NK-92 treated with Interleukin-12 subunit alpha and Interleukin-12 subunit beta, amount 100 ng/mL, for 24 hours (cell line): ENCODE measurements at regions not wholly inside any gene's neighbourhood (a gene's known extent, or its start where the extent isn't known, plus 50 kb on each side); places are given as distances from the start of the nearest gene placed in this dataset.
A peak's percentile ranks its signal among the peaks of the same experiment; 100 is the strongest.

ENCODE experiments used
- DNase-seq: peaks from one replicate; lab custom pipeline; 2025; lab: John Stamatoyannopoulos, UW

DNA sequence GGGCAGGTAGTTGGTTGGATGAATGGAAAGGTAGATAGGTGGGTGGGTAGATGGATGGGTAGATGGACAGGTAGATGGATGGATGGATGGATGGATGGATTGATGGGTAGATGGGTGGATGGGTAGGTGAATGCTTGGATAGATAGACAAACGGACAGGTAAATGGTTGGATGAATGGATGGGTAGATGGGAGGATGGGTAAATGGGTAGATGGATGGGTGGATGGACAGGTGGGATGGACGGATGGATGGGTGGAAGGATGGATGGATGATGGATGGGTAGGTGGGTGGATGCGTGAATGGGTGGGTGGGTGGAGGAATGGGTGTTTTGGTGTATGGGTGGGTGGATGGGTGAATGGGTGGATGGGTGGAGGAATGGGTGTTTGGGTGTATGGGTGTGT lies 50.1 kb upstream of the ASAP2 start:
- no peak for DNase-seq

DNA sequence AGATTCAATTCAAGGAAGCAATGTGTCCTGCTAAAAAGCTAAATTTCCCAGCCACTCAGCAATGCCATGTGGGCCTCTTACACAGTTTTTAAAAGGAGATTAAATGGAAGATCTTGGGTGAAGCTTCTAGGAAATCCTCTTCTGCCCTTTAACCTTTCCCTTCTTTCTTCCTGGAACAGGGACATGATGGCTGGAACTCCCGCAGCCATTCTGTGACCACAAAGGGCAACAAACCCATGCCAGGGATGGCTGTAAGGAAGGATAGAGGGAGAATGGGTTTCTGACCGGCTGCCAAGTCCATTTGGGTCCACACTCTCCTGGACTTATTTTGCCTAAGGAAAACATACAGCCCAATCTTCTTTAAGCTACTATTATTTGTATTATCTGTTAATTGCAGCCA lies 52.6 kb upstream of the ASAP2 start:
- DNase-seq, result no peak

DNA sequence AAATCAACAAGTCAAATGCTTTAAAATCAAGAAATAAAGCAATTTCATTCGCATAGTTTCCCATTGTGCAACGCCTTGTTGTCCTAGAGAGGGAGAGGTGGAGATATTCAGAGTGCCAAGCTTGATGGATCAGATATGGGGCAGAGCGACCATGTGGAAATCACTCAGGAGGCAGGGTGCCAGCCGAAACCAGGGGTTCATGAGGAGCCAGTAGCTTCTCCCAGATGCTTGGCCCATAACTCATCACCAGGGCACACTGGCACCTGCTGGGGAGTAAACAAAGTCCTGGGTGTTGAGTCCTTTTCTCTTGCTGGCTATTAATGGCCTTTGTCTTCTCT lies 53.0 kb upstream of the ASAP2 start:
- no peak for DNase-seq

DNA sequence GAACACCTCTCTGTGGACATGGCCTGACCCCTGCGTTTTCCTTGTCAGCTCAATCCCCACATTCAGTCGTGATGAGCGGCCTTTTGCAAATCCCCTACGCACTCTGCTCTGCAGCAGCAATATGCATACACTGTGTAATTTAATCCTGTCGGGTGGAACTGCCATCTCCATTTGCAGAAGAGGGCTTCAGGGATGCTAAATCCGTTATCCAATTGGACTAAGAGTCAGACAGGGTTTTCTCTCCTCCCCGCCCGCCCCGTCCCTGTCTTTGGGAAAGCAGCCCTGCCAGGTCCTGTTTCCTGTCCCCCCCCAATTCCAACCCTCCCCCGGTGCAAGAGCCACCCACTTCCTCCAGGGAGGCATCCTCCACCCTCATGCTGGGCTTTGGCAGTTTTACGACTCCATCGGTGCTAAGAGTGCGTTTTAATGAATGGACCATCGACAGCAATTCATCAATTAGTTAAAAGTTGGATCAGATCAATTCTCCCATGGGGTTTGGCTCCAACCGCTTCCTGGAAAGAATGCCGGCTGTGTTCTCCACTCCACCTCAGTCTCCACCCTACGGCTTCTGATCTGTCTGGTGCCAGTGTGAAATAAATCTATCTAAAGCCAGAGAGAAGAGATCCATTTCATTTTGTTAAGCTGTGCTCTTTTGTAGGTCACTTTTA lies 53.5 kb upstream of the ASAP2 start:
- DNase-seq, result no peak

DNA sequence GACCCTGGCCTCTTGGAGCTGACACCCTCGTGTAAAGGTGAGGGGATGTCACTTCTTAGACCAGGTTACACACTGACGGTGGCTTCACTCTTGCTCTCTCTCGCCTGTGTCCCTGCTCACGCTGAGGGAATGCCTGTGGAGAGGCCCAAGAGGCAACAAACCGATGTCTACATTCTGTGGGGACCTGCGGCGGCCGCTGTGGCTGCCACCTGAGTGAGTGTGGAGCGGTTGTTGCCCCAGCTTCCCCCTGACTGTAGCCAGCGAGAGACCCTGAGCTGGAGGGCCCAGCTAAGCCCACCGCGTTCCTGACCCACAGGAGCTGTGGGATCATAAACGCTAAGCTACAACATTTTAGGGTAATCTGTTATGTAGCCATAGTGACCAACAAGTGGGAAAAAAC lies 55.7 kb upstream of the ASAP2 start:
- DNase-seq, result no peak

DNA sequence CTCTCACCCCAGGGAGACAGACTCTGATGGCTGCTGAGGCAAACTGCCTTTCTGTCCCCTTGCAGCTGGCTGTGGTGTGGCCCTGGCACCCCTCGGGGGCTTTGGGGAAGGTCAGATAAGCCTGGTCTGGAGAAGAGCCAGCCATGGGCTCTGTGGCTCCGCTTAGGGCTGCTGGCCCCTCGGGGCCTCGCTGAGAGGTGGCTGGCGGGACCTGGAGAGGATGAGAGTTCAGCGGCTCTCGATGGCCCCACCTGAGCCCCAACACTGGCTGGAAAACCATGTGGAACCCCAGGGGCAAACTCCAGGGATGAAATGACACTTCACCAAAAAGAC lies 56.1 kb upstream of the ASAP2 start:
- DNase-seq, result no peak

DNA sequence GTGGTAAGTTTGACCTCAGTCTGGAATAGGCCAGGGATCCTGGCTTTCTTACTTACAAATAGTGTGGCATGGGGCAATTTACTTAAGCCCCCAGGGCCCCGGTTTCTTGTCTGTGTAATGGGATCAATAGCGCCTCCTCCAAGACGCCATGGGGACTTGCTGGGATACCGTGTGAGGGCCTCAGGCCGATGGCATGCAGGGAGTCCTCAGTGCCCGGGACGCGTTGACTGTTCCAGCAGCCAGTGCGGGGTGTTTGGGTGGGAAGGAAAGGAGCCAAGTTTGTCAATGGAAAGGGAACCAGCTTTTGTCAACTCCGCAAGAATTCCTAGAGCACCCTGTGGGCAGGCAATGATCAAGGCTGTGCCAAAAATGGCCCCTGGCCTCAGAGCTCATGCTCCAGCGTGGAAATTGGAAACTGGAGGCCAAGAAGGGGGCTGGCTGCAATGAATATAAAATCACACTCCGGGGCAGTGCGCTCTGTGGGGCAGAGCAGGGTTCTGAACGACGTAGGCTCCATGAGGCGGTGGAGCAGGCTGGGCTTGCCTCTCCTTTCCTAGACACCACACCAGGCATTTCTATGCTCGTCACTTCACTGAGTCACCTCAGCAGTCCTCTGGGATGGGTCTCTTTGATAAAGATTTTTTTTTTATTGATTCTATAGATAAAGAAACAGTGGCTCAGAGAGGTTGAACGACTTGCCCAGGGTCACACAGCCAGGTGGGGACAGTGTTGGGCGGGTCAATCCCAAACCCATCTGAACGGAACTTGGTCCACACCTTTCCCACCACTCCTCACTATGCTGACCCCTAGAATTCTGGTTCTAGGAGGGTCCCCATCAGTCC lies 56.7 kb upstream of the ASAP2 start:
- no peak for DNase-seq

DNA sequence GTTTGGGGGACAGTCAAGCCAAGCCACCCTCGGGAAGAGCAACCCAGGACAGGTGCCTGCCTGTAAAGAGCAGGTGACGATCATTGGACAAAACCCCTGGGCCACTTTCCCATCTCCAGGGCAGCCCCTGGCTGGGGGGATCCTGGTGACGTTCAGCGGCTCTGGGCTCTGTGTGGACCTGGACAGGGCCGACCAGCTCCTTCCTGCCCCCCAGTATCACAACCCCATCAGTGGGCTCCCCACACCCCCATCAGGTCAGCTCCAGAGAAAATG lies 57.3 kb upstream of the ASAP2 start:
- no peak for DNase-seq

DNA sequence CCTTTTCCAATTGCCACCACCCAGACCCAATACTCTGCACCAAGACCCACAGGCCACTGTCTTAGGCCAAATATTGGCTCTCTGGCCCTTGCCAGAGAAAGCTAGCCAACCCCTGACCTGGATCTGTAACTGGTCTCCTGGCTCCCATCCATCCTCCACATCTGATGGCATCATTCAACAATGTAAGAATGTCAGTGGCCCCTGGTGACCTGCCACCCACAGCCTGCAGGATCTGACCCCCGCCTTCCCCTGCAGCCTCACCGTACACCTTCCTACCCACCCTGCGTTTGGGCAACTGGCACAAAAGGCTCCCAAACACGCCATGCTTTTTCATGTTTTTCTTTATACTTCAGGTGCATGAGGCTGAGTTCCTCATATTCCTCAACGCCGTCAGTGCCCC lies 60.0 kb upstream of the ASAP2 start:
- no peak for DNase-seq

DNA sequence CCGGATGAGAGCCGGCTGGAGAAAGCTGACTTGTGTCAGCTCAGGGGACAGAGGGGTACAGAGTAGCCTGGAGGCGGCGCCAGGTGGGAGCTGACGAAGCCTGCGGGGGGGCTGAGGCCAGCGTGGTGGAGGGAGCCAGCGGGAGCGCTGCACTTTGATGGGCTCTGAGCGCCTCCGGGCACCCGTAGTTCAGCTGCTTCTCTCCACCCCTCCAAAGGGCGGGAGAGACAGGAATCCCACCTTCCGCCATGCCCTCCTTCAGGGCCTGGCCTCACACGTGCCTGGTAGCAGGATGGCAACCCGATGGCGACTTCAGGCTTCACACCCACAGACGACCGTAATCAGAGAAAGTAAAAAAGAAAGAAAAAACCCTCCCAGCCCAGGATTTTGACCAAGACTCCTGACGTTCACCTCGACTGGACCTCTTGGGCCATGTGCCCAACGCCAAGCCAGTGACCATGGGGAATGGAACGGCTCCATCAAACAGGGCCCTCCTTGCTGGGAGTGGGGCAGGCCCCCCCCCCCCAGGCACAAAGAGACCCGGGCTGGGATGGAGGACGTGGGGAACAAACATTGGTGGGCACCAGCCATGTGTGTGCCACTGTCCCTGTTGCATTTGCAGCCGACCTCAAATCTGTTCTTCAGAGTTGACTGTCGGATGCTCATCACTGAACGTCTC lies 60.7 kb upstream of the ASAP2 start:
- no peak for DNase-seq

DNA sequence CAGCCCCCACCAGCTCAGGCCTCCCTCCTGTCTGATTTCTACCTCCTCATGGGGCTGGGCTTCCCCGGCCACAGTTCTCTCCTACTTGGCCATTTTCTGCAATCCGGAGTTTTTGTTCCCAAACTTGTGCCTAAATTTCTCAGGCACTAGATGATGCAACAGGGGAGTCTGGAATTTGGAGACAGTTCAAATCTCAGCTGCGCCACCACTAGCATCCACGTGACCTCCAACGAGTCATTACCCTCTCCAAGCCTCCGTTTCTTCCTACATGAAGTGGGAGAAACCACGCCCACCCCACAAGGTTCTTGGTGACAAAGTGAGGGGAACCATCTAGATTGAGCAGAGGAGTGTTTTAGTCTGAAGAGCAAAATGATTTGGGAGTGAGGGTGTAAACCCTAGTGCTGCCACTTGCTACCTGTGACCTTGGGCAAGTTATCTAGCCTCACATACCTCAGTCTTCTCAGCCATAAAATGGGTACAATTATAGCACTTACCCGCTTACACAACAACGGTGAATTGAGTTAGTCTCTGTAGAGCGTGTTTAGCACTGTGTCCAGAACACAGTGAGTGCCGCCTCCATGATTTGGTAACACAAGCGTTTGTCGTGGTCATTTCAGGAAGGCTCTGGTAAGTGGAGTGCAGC lies 61.4 kb upstream of the ASAP2 start:
- DNase-seq, result no peak

DNA sequence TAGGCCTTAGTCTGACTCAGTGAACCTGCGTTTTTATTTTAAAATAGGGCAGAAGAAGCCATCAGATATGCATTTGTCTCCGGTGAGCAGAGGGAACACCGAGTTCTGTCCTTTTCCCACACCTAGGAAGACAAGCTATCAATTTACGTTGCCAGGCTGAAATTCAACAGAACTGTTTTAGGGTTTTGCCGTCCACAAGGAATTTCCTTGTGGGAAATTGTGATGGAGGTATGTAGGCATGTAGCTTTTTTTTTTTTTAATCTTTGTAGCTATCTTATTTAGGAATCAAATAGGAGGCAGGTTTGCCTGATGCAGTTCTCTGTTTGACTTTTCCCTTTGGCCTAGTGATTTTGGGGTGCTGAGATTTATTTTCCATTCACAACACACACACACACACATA lies 62.0 kb upstream of the ASAP2 start:
- DNase-seq, result no peak

DNA sequence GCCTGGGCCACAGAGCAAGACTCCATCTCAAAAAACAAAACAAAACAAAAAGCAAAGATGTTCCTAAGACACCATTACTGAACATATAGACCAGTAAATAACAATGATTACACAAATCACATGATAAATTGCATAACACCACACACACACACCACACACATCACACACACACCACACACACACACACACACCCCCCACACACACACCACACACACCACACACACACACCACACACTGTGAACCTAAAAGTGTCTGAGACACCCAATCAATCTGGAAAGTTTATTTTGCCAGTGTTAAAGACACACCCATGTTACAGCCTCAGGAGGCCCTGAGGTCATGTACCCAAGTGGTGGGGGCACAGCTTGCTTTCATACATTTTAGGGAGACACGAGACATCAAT lies 62.6 kb upstream of the ASAP2 start:
- DNase-seq, result no peak

DNA sequence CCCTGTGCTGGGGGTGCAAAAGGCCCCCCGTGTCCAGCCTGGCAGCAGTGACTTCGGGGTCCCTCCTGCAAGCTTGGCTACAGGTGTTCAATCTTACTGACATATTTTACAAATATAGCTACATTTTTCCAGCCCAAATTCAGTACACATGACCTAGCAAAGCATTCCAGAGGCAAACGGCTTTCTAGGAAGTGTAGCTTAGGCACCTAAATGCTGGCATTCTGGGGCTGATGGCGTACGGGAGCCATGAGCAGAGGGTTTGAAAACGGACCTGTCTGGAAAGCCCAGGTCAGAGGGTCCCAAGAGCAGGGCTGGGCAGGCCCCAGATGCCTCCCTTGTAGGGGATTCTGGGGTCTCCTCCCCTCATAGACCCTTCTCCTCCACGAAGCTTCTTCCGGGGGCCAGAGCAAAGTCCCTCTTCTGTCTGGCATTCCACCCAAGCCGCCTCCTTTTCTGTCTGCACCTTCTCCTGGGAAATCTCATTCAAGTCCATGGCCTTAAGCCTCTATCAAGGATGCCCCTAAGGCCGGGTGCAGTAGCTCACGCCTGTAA lies 63.3 kb upstream of the ASAP2 start:
- no peak for DNase-seq

DNA sequence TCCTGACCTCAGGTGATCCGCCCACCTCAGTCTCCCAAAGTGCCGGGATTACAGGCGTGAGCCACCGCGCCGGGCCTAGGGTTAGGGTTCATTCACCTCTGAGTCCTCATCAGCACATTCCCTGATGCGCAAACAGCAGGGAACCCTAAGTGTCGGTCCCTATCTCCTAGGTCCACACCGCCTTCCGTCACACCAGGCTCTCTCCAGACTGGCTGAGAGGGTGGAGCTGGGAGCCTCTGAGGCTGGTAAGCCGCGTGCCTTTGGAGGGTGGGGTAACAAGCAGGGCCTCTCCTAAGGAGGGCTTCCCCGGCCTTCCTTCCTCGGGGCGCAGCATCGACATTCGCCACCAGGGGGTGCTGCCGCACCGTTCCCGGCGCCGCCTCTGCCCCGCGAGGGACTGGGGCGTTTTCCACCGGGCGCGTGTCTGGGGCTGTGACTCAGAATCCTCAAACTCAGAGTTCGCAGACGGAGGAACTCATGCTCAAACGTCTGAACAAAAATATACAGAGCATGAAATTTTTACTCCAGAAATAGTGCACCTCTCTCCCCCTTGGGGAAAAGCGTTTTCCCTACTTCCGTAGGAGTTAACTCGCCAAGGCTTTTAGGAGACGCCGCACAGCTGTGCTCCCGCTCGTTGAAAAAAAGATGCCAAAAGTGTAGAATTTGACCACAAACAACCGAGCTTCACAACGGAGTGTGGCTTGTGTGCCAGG lies 63.9 kb upstream of the ASAP2 start:
- DNase-seq, result peak; percentile 19

DNA sequence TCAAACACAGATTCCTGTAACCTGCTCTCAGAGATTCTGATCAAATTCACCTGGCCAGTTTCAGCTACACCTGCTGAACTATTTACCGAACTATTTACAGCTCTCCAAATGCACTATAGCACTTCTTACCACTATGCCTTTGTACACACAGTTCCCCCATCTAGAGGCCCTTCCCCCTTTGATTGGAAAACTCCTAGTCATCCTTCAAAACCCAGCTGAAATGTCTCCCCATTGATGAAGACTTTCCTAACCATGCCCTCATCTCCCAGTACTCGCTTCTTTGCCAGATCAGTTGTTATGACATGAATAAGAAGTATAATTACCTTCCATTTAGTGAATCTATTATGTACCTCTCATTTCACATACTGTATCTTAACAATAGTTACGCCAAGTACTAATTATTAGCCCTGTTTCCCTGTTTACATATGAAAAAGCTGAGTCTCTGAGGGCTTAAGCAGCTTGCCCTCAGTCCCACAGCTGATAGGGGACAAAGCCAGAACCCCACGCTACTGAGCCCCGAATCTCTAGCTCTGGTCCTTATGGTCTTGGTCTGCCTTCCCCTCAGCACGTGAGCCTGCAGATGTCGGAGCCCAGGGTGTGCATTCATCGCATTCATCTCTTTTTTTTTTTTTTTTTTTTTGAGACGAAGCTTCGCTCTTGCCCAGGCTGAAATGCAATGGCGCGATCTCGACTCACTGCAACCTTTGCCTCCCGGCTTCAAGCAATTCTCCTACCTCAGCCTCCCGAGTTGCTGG lies 64.7 kb upstream of the ASAP2 start:
- DNase-seq, result no peak

DNA sequence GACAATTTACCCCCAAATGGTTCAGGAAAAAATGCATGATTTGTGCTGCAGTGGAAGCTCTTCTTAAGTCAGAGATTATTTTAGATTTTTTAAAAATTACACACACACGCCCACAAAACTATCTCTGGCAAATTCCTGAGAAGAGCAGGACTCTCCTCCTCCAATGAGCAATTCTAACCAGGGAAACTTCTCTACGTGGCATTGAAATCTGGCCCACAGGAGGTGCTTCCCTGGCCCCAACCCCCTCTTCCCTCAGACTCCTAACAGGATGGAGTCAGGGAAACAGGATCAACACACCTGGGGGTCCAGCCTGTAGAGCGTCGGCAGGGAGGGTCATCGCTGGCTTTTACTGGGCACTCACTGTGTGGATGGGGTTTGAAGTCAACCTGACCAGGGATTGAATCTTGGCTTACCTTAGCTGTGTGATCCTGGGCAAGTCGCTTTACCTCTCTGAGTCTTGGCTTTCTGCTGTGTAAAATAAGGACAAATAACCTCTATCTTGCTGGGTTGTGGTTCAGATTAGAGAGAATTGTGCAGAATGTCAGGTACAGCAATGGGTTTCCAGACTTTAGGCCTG lies 65.4 kb upstream of the ASAP2 start:
- no peak for DNase-seq

DNA sequence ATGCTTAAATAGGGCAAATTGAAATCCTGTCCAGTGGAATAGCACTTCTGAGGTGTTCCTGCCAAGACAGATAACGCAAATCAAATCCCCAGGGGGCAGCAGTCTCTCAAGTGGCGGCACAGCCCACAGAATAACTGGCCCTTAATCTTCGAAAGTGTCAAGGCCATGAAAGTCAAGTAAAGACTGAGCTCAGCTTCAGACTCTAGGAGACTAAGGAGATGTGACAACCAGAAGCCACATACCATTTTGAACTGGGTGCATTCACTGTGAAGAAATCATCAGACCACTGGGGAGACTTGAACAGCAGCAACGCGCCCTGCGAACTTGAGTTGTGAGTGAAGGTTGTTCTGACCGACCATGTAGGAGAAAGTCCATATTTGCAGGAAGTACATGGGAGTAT lies 66.0 kb upstream of the ASAP2 start:
- no peak for DNase-seq

DNA sequence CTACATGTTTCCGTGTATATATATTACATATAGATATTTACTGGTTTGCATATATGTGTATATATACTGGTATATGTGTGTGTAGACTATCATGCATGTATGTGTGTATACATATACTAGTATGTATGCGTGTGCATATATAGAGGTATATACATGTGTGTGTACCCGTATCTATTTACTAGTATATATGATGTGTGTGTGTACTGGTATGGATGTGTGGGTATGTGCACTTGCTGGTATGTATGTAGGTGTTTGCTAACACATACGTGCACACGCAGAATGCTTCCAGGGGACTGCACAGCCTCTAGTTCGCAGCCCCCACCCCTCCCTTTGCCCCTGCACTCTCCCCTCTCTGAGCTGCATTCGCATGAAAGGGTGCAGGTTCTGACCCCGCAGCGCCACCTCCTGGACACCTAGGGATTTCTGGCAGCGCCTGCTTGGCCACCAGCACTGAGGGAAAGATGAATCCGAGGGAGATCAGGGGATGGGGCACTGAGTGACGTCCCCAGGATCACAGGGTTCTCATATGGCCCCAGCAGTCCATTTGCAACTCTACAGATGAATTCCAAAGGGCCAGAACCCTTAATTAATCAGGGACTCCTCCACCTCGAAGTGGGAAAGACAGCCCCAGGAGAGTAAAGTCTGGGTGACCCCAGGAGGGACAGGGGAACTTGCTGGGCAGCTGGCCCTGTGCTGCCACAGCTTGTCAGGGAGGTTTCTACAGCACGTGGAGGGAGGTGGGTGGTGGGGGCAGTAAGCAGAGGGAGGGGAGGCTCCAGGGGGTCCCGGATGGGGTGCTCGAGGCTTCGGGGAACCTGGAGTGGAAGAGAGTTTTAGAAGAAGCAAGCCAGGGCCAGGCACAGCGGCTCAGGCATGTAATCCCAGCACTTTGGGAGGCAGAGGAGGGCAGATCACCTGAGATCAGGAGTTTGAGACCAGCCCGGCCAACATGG lies 66.8 kb upstream of the ASAP2 start:
- DNase-seq, result peak; percentile 28
